Uterus (tissue), 2 donors: ENCODE measurements at regions not wholly inside any gene's neighbourhood (a gene's known extent, or its start where the extent isn't known, plus 50 kb on each side); places are given as distances from the start of the nearest gene placed in this dataset.

Experiments
- CTCF ChIP-seq, 4 experiments: fragments of 200-600 bp in 2 of 4; fragments of 450-650 bp in 2 of 4; sonication (generic) in 2 of 4; IDR thresholded peaks; one replicate each; pipeline ENCODE4 v1.5.1; 2016 to 2019; ENCODE audit warnings: antibody characterized with exemption in 4 of 4, mild to moderate bottlenecking in 2 of 4, moderate library complexity in 1 of 4
- POLR2A ChIP-seq, 2 donors: fragments of 450-650 bp; IDR thresholded peaks; one replicate each; pipeline ENCODE4 v1.6.1; 2016; ENCODE audit warnings: antibody characterized with exemption in 2 of 2, mild to moderate bottlenecking in 1 of 2, moderate library complexity in 1 of 2

- TF ChIP-seq CTCF (IDR thresholded peaks at IDR 0.05) (no peak), POLR2A (IDR thresholded peaks at IDR 0.05) (no peak)
Observed at GRCh38 chr10:2011106-2011716, 273.9 kb upstream of the ADARB2 start.
